Stimulated activated CD8-positive, alpha-beta memory T cell treated with anti-CD3 and anti-CD28 coated beads, Interleukin-12 subunit alpha, Interleukin-12 subunit beta, amount 100 ng/mL, for 1 hour (primary cell): ENCODE measurements at regions not wholly inside any gene's neighbourhood (a gene's known extent, or its start where the extent isn't known, plus 50 kb on each side); places are given as distances from the start of the nearest gene placed in this dataset.

ENCODE experiments used
- DNase-seq: peaks from one replicate; pipeline ENCODE4 v3.0.0-alpha.2; 2020; ENCODE audit warnings: low read depth

- no peak for DNase-seq
Observed at GRCh38 chr5:124060011-124060410, 548.0 kb downstream of the CSNK1G3 start.

GRCh38 chr5:124059200-124059599 lies 547.2 kb downstream of the CSNK1G3 start:
- no peak for DNase-seq

GRCh38 chr5:124057724-124058231 lies 545.8 kb downstream of the CSNK1G3 start:
- no peak for DNase-seq

- no peak for DNase-seq
Observed at GRCh38 chr5:124056991-124057723, 545.2 kb downstream of the CSNK1G3 start.

GRCh38 chr5:124056326-124056990 lies 544.5 kb downstream of the CSNK1G3 start:
- no peak for DNase-seq

- DNase-seq = no peak
Observed at GRCh38 chr5:124055751-124056150, 543.8 kb downstream of the CSNK1G3 start.

- no peak for DNase-seq
Observed at GRCh38 chr5:124054564-124054963, 542.6 kb downstream of the CSNK1G3 start.

- no peak for DNase-seq
Observed at GRCh38 chr5:124053340-124053739, 541.4 kb downstream of the CSNK1G3 start.

GRCh38 chr5:124052201-124052600 lies 540.2 kb downstream of the CSNK1G3 start:
- no peak for DNase-seq

- no peak for DNase-seq
Observed at GRCh38 chr5:124050120-124050770, 538.3 kb downstream of the CSNK1G3 start.

- DNase-seq = no peak
Observed at GRCh38 chr5:124045412-124045811, 533.4 kb downstream of the CSNK1G3 start.

GRCh38 chr5:124044613-124045012 lies 532.6 kb downstream of the CSNK1G3 start:
- no peak for DNase-seq

- no peak for DNase-seq
Observed at GRCh38 chr5:124043456-124043855, 531.5 kb downstream of the CSNK1G3 start.

GRCh38 chr5:124040799-124041198 lies 528.8 kb downstream of the CSNK1G3 start:
- no peak for DNase-seq

- no peak for DNase-seq
Observed at GRCh38 chr5:124039410-124039809, 527.4 kb downstream of the CSNK1G3 start.

GRCh38 chr5:124036786-124037185 lies 524.8 kb downstream of the CSNK1G3 start:
- no peak for DNase-seq

GRCh38 chr5:124034963-124035362 lies 523.0 kb downstream of the CSNK1G3 start:
- DNase-seq = no peak

- no peak for DNase-seq
Observed at GRCh38 chr5:124034083-124034700, 522.2 kb downstream of the CSNK1G3 start.

GRCh38 chr5:124030043-124030491 lies 518.1 kb downstream of the CSNK1G3 start:
- no peak for DNase-seq

GRCh38 chr5:124027441-124027840 lies 515.5 kb downstream of the CSNK1G3 start:
- DNase-seq = no peak

- DNase-seq = no peak
Observed at GRCh38 chr5:124025306-124025845, 513.4 kb downstream of the CSNK1G3 start.

- DNase-seq = no peak
Observed at GRCh38 chr5:124022966-124023365, 511.0 kb downstream of the CSNK1G3 start.
